Stimulated activated CD4-positive, alpha-beta T cell treated with anti-CD3 and anti-CD28 coated beads, Interleukin-15, amount 100 ng/mL, for 48 hours (primary cell): ENCODE measurements at regions not wholly inside any gene's neighbourhood (a gene's known extent, or its start where the extent isn't known, plus 50 kb on each side); places are given as distances from the start of the nearest gene placed in this dataset.

Experiments
- DNase-seq, 2 donors: peaks; one replicate each; pipeline ENCODE4 v3.0.0-alpha.2; 2020; ENCODE audit warnings: low read depth in 2 of 2

GRCh38 chr4:13844740-13845139 lies 217.2 kb upstream of the BOD1L1 start:
- DNase-seq: no peak

- DNase-seq: no peak
Observed at GRCh38 chr4:13849778-13850177, 222.3 kb upstream of the BOD1L1 start.

DNA sequence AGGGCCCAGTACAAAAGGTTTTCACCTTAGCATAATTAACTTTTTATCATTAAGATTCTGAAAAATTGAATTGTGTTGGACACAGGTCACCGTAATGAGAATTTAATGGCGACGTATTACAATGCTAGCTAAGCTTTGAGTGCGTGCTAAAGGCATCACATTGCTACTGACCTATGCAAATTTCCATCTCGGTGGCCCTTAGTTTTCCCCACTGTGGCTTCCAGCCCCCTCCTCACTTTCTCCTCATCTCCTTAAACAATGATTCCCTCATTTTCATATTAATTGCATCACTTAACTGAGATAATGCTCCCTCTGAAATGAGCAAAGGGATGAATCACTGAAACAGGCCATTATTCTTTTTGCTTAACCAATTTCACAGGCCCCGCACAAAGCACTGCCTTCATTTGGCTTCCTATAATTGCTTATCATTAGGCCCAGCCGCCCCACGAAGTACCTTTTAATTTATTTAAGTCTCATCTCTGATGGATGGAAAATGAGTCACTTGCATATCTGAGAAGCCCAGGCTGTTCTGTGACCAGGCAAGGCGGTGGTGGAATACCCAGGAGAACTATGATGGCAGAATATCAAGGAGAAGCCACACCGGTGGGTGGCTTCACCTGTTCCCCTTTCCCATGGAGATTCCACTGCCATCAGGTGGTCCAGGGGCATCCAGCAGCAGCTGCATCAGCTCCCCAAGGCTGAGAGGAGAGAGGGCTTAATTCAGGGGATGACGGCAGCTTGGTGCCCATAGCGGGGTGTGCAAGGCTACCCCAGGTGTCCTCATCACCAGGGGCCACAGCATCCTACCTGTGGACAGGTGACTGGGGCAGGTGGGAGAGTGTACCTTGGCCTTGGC lies 223.8 kb upstream of the BOD1L1 start:
- no peak for DNase-seq

GRCh38 chr4:13852411-13852810 lies 224.9 kb upstream of the BOD1L1 start:
- no peak for DNase-seq

- no peak for DNase-seq
Observed at GRCh38 chr4:13856387-13856786, 228.9 kb upstream of the BOD1L1 start.

DNA sequence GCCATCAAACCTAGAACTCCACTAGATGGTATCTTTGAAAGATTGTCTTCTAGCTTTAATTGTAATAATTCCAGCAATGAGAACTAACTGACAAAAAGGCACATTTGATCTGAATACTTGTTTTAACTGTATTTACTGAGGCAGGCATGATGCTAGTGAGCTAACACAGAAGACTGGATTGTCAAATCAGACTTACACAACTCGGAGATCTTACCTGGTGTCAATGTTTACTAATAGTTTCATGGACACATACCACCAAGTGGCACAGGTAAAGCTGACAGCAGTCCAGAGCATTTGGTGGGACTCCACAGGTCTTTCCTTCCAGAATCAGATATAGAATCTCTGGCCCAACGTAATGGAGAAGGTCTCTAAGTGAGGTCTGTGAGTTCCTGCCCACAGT lies 229.9 kb upstream of the BOD1L1 start:
- no peak for DNase-seq

DNA sequence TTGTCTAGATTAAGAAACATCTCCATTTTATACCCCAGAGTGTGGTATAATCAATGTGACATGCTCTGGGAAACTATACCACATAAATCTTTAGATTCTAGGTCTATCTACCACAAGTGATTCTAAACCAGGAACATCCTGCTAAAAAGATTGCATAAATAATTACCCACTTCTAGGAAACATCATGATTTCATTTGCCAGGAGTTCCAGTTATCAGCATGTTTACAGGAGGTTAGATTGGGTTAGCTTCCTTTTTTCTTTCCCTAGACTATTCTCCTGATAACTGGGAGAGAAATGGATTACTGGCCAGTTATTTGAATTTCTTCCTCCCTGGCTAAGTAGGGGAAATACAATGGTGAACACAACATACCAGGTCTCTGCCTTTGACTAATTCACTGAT lies 230.3 kb upstream of the BOD1L1 start:
- no peak for DNase-seq

DNA sequence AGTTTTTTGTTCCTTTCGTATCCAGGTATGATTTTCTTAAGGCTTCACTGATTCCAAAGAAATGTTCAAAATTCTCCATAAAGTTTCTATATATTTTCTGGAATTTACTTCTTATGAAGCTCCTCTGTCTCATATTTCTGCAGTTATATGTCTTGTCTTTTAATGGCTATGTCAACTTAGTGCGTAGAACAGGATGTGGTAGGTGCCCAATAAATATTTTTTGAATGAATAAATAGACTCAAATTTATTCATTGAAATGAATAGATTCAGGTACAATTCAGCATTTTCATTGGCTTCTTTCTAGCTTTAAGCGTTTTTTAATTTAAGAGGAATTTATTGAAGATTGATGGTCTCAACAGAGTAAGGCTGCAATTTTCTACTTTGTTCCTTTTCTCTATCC lies 231.9 kb upstream of the BOD1L1 start:
- DNase-seq: no peak

DNA sequence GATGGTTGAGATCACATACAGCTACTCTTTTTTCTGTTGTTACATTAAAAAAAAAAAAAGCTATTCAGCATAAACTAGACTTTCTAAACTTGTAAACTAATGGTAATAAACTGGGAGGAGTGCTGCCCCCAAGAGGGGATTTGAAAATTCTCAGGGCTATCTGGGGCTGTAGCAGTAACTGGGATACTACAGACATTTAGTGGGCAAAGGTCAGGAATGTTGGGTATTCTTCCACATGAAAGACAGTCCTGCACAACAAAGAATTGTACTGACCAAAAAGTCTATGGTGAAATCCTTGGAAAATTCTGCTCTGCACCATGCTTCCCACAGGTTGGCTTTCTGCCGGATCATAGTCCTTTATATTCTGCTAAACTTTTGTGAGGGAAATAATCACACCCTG lies 232.6 kb upstream of the BOD1L1 start:
- DNase-seq: no peak

DNA sequence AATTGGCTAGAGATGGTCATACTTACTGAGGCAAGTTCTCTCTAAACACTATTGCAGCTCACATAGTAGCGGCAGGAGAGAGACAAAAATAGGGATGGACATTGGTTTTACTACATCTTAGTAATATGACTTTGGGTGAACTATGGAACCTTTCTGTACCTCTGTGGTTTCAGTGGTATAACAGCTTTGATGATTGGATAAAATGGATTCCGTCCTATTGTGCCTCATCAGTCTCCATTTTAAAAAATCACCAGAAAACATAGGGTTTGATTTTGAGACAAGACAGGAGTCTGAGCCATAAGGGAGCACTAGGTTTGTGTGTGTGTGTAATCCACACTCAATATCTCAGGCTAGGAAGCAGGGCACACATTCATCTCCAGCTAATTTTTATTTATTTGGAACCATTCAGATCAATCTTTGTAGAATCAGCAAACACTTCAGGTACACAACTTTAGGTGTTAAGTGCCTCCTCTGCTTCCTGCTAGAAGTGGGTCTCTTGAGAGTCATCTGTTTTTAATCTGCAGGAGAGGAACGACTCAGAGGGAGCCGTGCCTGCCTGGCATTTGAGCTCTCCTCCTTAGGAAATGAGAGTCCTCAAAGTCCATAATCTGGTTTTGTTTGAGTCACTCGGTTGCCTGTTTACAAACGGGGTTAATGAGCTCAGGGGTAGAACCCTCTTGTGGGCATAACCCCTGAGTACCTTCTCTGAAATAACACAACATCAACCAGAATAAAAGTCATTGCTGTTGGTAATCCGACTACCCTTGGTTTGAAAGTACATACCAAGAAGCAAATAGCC lies 238.5 kb upstream of the BOD1L1 start:
- DNase-seq: no peak

DNA sequence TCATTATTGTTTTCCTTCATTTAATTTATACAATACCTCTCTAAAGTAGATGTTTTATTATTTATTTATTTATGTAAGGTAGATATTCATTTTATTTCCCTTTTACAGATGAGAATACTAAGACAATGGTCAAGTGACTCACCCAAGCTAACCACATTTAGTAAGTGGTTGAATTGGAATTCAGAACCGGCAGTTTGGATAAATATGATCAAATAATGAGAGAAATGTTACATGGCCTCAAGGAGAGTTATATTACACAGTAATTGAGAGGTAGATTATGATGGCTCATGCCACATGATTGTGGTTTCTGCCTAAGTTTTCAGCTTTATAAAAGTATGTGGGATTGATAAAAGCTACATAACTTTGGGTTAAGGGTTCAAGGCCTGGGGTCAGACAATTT lies 239.4 kb upstream of the BOD1L1 start:
- no peak for DNase-seq

- DNase-seq: no peak
Observed at GRCh38 chr4:13872155-13872554, 244.6 kb upstream of the BOD1L1 start.

DNA sequence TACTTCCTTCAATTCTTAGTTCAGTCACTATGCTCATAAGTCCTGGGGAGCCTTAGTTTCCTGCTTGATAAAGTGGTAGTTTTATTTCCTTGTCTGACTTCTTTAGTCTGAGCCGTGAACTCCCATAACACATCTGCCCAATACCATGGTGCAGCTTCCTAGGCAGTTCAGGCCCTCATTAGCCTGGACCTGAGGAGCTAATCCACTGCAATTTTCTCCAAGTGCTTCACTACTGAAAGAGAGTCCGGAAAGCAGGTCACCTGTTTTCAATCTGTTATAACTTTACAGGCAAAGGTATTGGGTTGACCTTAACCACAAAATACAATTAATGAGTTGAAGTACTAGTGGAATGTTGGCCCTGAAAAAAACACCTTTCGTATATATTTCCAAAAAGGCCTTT lies 245.4 kb upstream of the BOD1L1 start:
- no peak for DNase-seq

GRCh38 chr4:13875181-13875580 lies 247.7 kb upstream of the BOD1L1 start:
- no peak for DNase-seq

DNA sequence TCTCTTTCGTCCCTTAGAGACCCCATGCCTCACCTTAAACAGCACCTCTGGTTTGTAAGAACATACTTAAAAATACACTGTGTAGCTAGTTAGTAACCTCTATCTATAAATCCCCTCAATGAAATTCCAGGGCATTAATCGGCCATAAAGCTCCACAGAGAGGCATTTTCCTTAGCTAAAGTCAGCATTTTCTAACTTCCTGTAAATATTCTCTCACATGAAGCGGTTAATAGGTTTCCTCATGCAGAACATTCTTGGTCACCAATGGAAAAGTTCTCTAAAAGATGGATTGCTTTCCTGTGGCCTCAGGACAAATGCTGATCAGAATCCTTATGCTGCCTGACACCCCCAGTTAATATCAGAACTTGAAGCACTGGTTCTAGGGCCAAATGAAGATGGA lies 248.6 kb upstream of the BOD1L1 start:
- no peak for DNase-seq

- no peak for DNase-seq
Observed at GRCh38 chr4:13876940-13877339, 249.4 kb upstream of the BOD1L1 start.

- DNase-seq: no peak
Observed at GRCh38 chr4:13877626-13878025, 250.1 kb upstream of the BOD1L1 start.

DNA sequence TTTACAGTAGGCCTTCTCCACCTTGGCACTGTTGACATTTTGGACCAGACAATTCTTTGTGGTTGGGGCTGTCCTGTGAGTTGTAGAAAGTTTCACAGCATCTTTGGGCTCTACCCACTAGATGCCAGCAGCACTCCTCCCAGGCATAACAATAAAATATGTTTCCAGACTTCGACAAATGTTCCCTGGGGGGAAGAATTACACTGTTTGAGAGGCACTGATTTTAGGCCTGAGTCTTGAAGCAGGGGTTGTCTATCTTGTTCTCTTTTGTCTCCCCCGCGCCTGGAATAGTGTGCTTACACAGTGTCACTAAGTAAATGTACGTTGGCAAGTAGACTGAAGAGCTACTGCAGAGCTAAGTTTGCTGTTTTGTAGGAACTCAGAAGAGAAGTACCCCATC lies 254.4 kb upstream of the BOD1L1 start:
- no peak for DNase-seq

DNA sequence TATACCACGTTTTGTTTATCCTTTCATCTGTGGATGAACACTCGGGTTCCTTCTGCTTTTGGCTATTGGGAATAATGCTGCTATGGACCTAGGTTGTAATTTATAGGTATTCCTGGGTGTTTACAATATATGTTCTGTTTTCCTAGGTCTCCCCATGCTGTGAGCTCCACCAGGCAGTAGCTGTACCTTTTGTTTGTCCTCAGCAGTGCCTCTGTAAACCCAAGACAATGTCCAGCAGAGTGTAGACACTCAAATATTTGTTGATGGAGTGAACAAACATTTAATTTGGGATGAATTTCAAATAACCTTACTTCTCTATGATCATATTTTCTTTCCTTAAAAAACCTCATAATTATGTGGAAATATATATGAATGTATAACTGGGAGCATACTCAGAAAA lies 259.5 kb upstream of the BOD1L1 start:
- no peak for DNase-seq

GRCh38 chr4:13888112-13888511 lies 260.6 kb upstream of the BOD1L1 start:
- no peak for DNase-seq

DNA sequence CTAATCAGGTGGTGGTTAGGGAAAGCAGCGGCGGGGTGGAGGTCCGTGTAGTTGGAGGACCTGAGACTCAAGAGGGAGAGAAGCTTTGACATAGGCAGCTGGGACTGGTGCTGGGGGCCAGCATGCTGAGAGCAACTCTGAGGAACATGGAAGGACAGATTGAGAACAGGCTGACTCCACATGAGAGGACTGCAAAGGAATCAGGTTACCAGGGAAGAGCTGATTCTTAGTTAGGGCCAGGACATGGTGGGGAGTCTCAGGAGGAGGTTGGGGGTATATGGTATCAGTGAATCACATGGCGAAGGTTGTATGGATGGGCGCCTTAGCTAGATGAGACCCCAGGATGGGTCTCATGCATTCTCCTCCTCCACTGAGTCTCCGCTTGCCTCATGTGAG lies 264.0 kb upstream of the BOD1L1 start:
- DNase-seq: no peak

GRCh38 chr4:13892739-13893105 lies 265.2 kb upstream of the BOD1L1 start:
- DNase-seq: no peak

GRCh38 chr4:13893211-13893610 lies 265.7 kb upstream of the BOD1L1 start:
- DNase-seq: no peak
